ENCODE measurements at regions not wholly inside any gene's neighbourhood (a gene's known extent, or its start where the extent isn't known, plus 50 kb on each side); places are given as distances from the start of the nearest gene placed in this dataset.

DNA sequence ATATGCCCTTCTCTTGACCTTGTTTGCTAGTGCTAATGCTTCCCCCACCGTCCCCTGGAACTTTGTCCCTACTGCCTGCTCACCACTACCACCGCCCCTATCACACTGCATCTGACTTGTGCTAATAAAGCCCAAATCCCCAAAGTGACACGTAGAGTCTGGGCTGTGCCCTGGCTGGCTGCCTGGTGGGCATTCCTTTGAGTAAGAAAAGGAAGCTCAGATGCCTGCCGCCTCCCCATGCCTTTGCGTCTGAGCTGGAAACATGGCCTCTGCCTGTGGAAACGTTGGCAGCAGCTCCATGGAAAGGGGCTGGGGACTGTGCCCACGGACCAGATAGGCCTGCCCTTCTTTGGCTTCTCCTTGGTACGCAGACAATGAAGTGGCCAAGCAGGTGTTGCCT lies 138.3 kb downstream of the CYP26A1 start:
- TF ChIP-seq MXI1 (IDR thresholded peaks at IDR 0.05; ENCODE audit: low read depth, low read length) (no peak), EZH2phosphoT487 (IDR thresholded peaks at IDR 0.05; ENCODE audit: borderline replicate concordance, low read depth) (no peak), CHD2 (IDR thresholded peaks at IDR 0.05; ENCODE audit: low read length, partially characterized antibody) (no peak), MEF2A (IDR thresholded peaks at IDR 0.05; ENCODE audit: borderline replicate concordance, low read depth) (no peak), NRF1 (IDR thresholded peaks at IDR 0.05; ENCODE audit: low read depth, low read length) (no peak), JUND (IDR thresholded peaks at IDR 0.05) (no peak), RFX5 (IDR thresholded peaks at IDR 0.05; ENCODE audit: low read length) (no peak), GATA2 (CRISPR knock-in tag; IDR thresholded peaks at IDR 0.05) (no peak), PBX3 (IDR thresholded peaks at IDR 0.05) (no peak), TAF1 (IDR thresholded peaks at IDR 0.05; ENCODE audit: borderline replicate concordance, low read depth, low read length) (no peak), ELF1 (IDR thresholded peaks at IDR 0.05) (no peak), MAX (IDR thresholded peaks at IDR 0.05; ENCODE audit: low read depth) (no peak), SMC3 (IDR thresholded peaks at IDR 0.05; ENCODE audit: low read depth, low read length) (no peak)
- Histone ChIP-seq H3K79me2 (ENCODE audit: insufficient read depth) (no peaks in the 10 kb centered on the region), H3K36me3 (replicated peaks in 1 of 2; ENCODE audit: control insufficient read depth in 1 of 2, insufficient read depth in 2 of 2, low read length in 1 of 2) (no peaks in the 10 kb centered on the region), H3K4me2 (no peak overlapping the region), H3K9me2 (no peaks in the 10 kb centered on the region), H3K4me3 (ENCODE audit: low read depth in 2 of 2, low read length in 1 of 2) (no peak overlapping the region), H2AFZ (ENCODE audit: low read depth) (no peak overlapping the region), H3F3A (replicated peaks; ENCODE audit: insufficient read depth) (no peaks in the 10 kb centered on the region), H3K9ac (no peak overlapping the region), H4K20me1 (ENCODE audit: insufficient read depth) (no peaks in the 10 kb centered on the region), H3K9me3 (no peaks in the 10 kb centered on the region), H3K27ac (ENCODE audit: low read depth in 2 of 2, low read length in 1 of 2) (no peak overlapping the region), H3K27me3 (ENCODE audit: insufficient read depth) (no peaks in the 10 kb centered on the region), H3K4me1 (ENCODE audit: control insufficient read depth in 1 of 2, insufficient read depth in 2 of 2, low read depth in 1 of 2, low read length in 1 of 2) (no peaks in the 10 kb centered on the region)
- CTCF ChIA-PET, result no interaction called here
- WGBS (ENCODE audit: low lambda C conversion rate), result 59% methylated on average over 5 of the region's 8 CpGs
- POLR2A ChIA-PET, result no interaction called here
- no peak for DNase-seq

- Histone ChIP-seq H3K27me3 (ENCODE audit: insufficient read depth) (no peaks in the 10 kb centered on the region), H3K9me2 (no peaks in the 10 kb centered on the region), H3K4me3 (ENCODE audit: low read depth in 2 of 2, low read length in 1 of 2) (no peak overlapping the region), H3F3A (replicated peaks; ENCODE audit: insufficient read depth) (no peaks in the 10 kb centered on the region), H3K4me2 (no peak overlapping the region), H4K20me1 (ENCODE audit: insufficient read depth) (no peaks in the 10 kb centered on the region), H3K9ac (no peak overlapping the region), H3K4me1 (ENCODE audit: control insufficient read depth in 1 of 2, insufficient read depth in 2 of 2, low read depth in 1 of 2, low read length in 1 of 2) (no peaks in the 10 kb centered on the region), H2AFZ (ENCODE audit: low read depth) (no peak overlapping the region), H3K9me3 (no peaks in the 10 kb centered on the region), H3K79me2 (ENCODE audit: insufficient read depth) (no peaks in the 10 kb centered on the region), H3K36me3 (replicated peaks in 1 of 2; ENCODE audit: control insufficient read depth in 1 of 2, insufficient read depth in 2 of 2, low read length in 1 of 2) (no peaks in the 10 kb centered on the region), H3K27ac (ENCODE audit: low read depth in 2 of 2, low read length in 1 of 2) (no peak overlapping the region)
- ChIA-PET CTCF (no interaction called here), POLR2A (no interaction called here)
- WGBS (ENCODE audit: low lambda C conversion rate), result no CpG with 5 or more reads among the region's 3 CpGs
- no peak for DNase-seq
- TF ChIP-seq USF2 (IDR thresholded peaks at IDR 0.05; ENCODE audit: borderline replicate concordance, low read depth, low read length) (no peak), NRF1 (IDR thresholded peaks at IDR 0.05; ENCODE audit: low read depth, low read length) (no peak), RXRA (IDR thresholded peaks at IDR 0.05; ENCODE audit: borderline replicate concordance, low read depth) (no peak), TCF12 (IDR thresholded peaks at IDR 0.05) (no peak), PBX3 (IDR thresholded peaks at IDR 0.05) (no peak), NFIC (IDR thresholded peaks at IDR 0.05; ENCODE audit: borderline replicate concordance) (no peak), GATA2 (CRISPR knock-in tag; IDR thresholded peaks at IDR 0.05) (no peak), EZH2phosphoT487 (IDR thresholded peaks at IDR 0.05; ENCODE audit: borderline replicate concordance, low read depth) (no peak), FOXJ3 (CRISPR knock-in tag; IDR thresholded peaks at IDR 0.05) (no peak), SIN3A (IDR thresholded peaks at IDR 0.05; ENCODE audit: borderline replicate concordance, low read depth, low read length) (no peak), ELF1 (IDR thresholded peaks at IDR 0.05) (no peak), FOSL2 (IDR thresholded peaks at IDR 0.05; ENCODE audit: borderline replicate concordance, low read depth) (no peak), RCOR1 (IDR thresholded peaks at IDR 0.05; ENCODE audit: low read length) (no peak), MEF2A (IDR thresholded peaks at IDR 0.05; ENCODE audit: borderline replicate concordance, low read depth) (no peak), MAX (IDR thresholded peaks at IDR 0.05; ENCODE audit: low read depth) (no peak), GABPA (IDR thresholded peaks at IDR 0.05; ENCODE audit: low read depth) (no peak), EP300 (IDR thresholded peaks at IDR 0.05; ENCODE audit: borderline replicate concordance in 1 of 2, low read depth in 1 of 2, low read length in 1 of 2) (no peak), FOXM1 (IDR thresholded peaks at IDR 0.05; ENCODE audit: low read depth) (no peak)
- TF ChIP-seq, protein P1, sequence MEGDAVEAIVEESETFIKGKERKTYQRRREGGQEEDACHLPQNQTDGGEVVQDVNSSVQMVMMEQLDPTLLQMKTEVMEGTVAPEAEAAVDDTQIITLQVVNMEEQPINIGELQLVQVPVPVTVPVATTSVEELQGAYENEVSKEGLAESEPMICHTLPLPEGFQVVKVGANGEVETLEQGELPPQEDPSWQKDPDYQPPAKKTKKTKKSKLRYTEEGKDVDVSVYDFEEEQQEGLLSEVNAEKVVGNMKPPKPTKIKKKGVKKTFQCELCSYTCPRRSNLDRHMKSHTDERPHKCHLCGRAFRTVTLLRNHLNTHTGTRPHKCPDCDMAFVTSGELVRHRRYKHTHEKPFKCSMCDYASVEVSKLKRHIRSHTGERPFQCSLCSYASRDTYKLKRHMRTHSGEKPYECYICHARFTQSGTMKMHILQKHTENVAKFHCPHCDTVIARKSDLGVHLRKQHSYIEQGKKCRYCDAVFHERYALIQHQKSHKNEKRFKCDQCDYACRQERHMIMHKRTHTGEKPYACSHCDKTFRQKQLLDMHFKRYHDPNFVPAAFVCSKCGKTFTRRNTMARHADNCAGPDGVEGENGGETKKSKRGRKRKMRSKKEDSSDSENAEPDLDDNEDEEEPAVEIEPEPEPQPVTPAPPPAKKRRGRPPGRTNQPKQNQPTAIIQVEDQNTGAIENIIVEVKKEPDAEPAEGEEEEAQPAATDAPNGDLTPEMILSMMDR (IDR thresholded peaks at IDR 0.05), result no peak
Observed at GRCh38 chr10:93215312-93215711, 141.6 kb downstream of the CYP26A1 start.
